Bone marrow (tissue), 2 donors: ENCODE measurements at regions not wholly inside any gene's neighbourhood (a gene's known extent, or its start where the extent isn't known, plus 50 kb on each side); places are given as distances from the start of the nearest gene placed in this dataset.
"Not testable (repeated sequence)": the region's sequence is repeated elsewhere in the genome, so short reads cannot be mapped to it uniquely, and the experiment has no call there.

Source experiments
- DNase-seq, 2 donors: peaks; one replicate each; lab custom pipeline; 2025; lab: John Stamatoyannopoulos, UW

GRCh38 chr4:17010426-17011087 is 112.1 kb upstream of the LDB2 start:
- DNase-seq = no peak

GRCh38 chr4:17009871-17010367 is 111.5 kb upstream of the LDB2 start:
- DNase-seq = no peak

GRCh38 chr4:17008834-17009345 is 110.4 kb upstream of the LDB2 start:
- DNase-seq = no peak

GRCh38 chr4:17003606-17004392 is 105.4 kb upstream of the LDB2 start:
- DNase-seq = not testable (repeated sequence)

- no peak for DNase-seq
Measured at GRCh38 chr4:16995451-16995850, 97.0 kb upstream of the LDB2 start.

GRCh38 chr4:16993956-16994840 is 95.8 kb upstream of the LDB2 start:
- no peak for DNase-seq

- DNase-seq = no peak
Measured at GRCh38 chr4:16992566-16993225, 94.3 kb upstream of the LDB2 start.

GRCh38 chr4:16991450-16991849 is 93.0 kb upstream of the LDB2 start:
- no peak for DNase-seq

GRCh38 chr4:16989371-16989770 is 90.9 kb upstream of the LDB2 start:
- no peak for DNase-seq

- DNase-seq = no peak
Measured at GRCh38 chr4:16988814-16989213, 90.4 kb upstream of the LDB2 start.

- no peak for DNase-seq
Measured at GRCh38 chr4:16977081-16977480, 78.6 kb upstream of the LDB2 start.

GRCh38 chr4:16969696-16970135 is 71.3 kb upstream of the LDB2 start:
- DNase-seq = no peak

GRCh38 chr4:16967722-16968121 is 69.3 kb upstream of the LDB2 start:
- DNase-seq = no peak

- DNase-seq = no peak
Measured at GRCh38 chr4:16959305-16959704, 60.9 kb upstream of the LDB2 start.

- no peak for DNase-seq
Measured at GRCh38 chr4:16952896-16953630, 54.6 kb upstream of the LDB2 start.

GRCh38 chr4:16952462-16952871 is 54.0 kb upstream of the LDB2 start:
- no peak for DNase-seq
